Hepatocyte (in vitro differentiated cells): ENCODE measurements at regions not wholly inside any gene's neighbourhood (a gene's known extent, or its start where the extent isn't known, plus 50 kb on each side); places are given as distances from the start of the nearest gene placed in this dataset.

Experiments used
- CTCF ChIP-seq: fragments of 200-600 bp; sonication (generic); IDR thresholded peaks from 2 replicates; pipeline ENCODE4 v1.5.1; 2016; ENCODE audit warnings: antibody characterized with exemption, mild to moderate bottlenecking; ENCODE audit not compliant: poor library complexity
- EZH2 ChIP-seq: fragments of 200-600 bp; sonication (generic); IDR thresholded peaks from 2 replicates; pipeline ENCODE4 v1.6.1; 2016; ENCODE audit warnings: antibody characterized with exemption, mild to moderate bottlenecking, borderline replicate concordance

- TF ChIP-seq CTCF (no peak), EZH2 (no peak)
Measured at GRCh38 chr2:139409212-139409611, 629.0 kb upstream of the NXPH2 start.
